Keratinocyte (primary cell): ENCODE measurements at regions not wholly inside any gene's neighbourhood (a gene's known extent, or its start where the extent isn't known, plus 50 kb on each side); places are given as distances from the start of the nearest gene placed in this dataset.

Experiments
- DNase-seq: peaks from one replicate; pipeline ENCODE4 v3.0.0-alpha.2; 2011; ENCODE audit warnings: low read depth, missing footprints, low spot score
- FAIRE-seq: peaks from 2 replicates; lab custom pipeline; 2011; peaks lifted over from hg19 to GRCh38; lab: Jason Lieb, UNC
- H2AFZ ChIP-seq: 2 replicates; pipeline ENCODE4 v1.6.0; 2012; ENCODE audit warnings: low read length, control low read depth, inconsistent platforms; ENCODE audit not compliant: control insufficient read depth
- H3K27ac ChIP-seq: 2 replicates; pipeline ENCODE4 v1.5.1; 2011; ENCODE audit warnings: low read length; ENCODE audit not compliant: control insufficient read depth, insufficient read depth
- H3K27me3 ChIP-seq: 3 replicates; pipeline ENCODE4 v1.6.0; 2011; ENCODE audit warnings: low read length; ENCODE audit not compliant: control insufficient read depth, insufficient read depth; ENCODE audit errors: extremely low read depth
- H3K36me3 ChIP-seq, 2 experiments: 2 replicates in 1 of 2; 3 replicates in 1 of 2; pipeline ENCODE4 v1.5.1; 2011; ENCODE audit warnings: low read length in 2 of 2, mild to moderate bottlenecking in 1 of 2; ENCODE audit not compliant: control insufficient read depth in 2 of 2, insufficient read depth in 2 of 2; ENCODE audit errors: extremely low read depth in 1 of 2
- H3K4me1 ChIP-seq: 3 replicates; pipeline ENCODE4 v1.5.1; 2011; ENCODE audit warnings: low read length; ENCODE audit not compliant: control insufficient read depth, insufficient read depth; ENCODE audit errors: extremely low read depth
- H3K4me2 ChIP-seq: 3 replicates; pipeline ENCODE4 v1.6.0; 2011; ENCODE audit warnings: low read depth, low read length; ENCODE audit not compliant: control insufficient read depth, insufficient read depth; ENCODE audit errors: extremely low read depth
- H3K4me3 ChIP-seq, 3 experiments: fragments of 200-600 bp in 1 of 3; sonication (generic) in 1 of 3; 2 replicates in 2 of 3; 3 replicates in 1 of 3; pipeline ENCODE4 v1.5.1; 2011 to 2016; ENCODE audit warnings: low read length in 3 of 3, mild to moderate bottlenecking in 3 of 3, control low read depth in 2 of 3, inconsistent platforms in 1 of 3, low read depth in 1 of 3, mixed read lengths in 1 of 3, mixed run types in 1 of 3, moderate library complexity in 1 of 3; ENCODE audit not compliant: control insufficient read depth in 2 of 3, insufficient read depth in 2 of 3; ENCODE audit errors: extremely low read depth in 1 of 3
- H3K79me2 ChIP-seq: 2 replicates; pipeline ENCODE4 v1.6.0; 2012; ENCODE audit warnings: low read length; ENCODE audit not compliant: control insufficient read depth, insufficient read depth
- H3K9ac ChIP-seq: 3 replicates; pipeline ENCODE4 v1.6.0; 2011; ENCODE audit warnings: low read length; ENCODE audit not compliant: control insufficient read depth, insufficient read depth; ENCODE audit errors: extremely low read depth
- H3K9me1 ChIP-seq: 3 replicates; pipeline ENCODE4 v1.6.0; 2011; ENCODE audit warnings: low read length; ENCODE audit not compliant: control insufficient read depth, insufficient read depth; ENCODE audit errors: extremely low read depth
- H3K9me3 ChIP-seq: 2 replicates; pipeline ENCODE4 v1.5.1; 2012; ENCODE audit warnings: low read depth, low read length; ENCODE audit not compliant: control insufficient read depth
- H4K20me1 ChIP-seq: 3 replicates; pipeline ENCODE4 v1.6.0; 2011; ENCODE audit warnings: low read length; ENCODE audit not compliant: control insufficient read depth, insufficient read depth; ENCODE audit errors: extremely low read depth
- CTCF ChIP-seq, 3 experiments: IDR thresholded peaks in 1 of 3; conservative IDR thresholded peaks in 1 of 3; optimal IDR thresholded peaks in 1 of 3; 2 replicates in 2 of 3; 3 replicates in 1 of 3; pipeline versions ENCODE3 to v1.5.1; 2011; ENCODE audit warnings: low read length in 3 of 3, mild to moderate bottlenecking in 3 of 3, moderate library complexity in 2 of 3, control low read depth in 1 of 3, inconsistent platforms in 1 of 3; ENCODE audit not compliant: insufficient read depth in 2 of 3; ENCODE audit errors: extremely low read depth in 1 of 3
- EZH2 ChIP-seq: IDR thresholded peaks from one replicate; pipeline ENCODE4 v1.6.1; 2012; ENCODE audit warnings: inconsistent platforms, mild to moderate bottlenecking, low read length, moderate library complexity
- dilution Hi-C: fragments of 300-500 bp; cut with MboI; formaldehyde crosslinking; loops from one replicate; pipeline ENCODE4 v1.7.0; 2020; ENCODE audit warnings: low sequenced_read_pairs; ENCODE audit not compliant: extremely low pct_ligation_motif_present

- no peak overlapping the region for H3K27ac ChIP-seq
- H3K9ac ChIP-seq, result no peak overlapping the region
- FAIRE-seq (no peak), DNase-seq (no peak)
- no peaks in the 10 kb centered on the region for H4K20me1 ChIP-seq
- TF ChIP-seq CTCF (optimal IDR thresholded peaks at IDR 0.05 in 1 of 3, IDR thresholded peaks at IDR 0.05 in 1 of 3, conservative IDR thresholded peaks at IDR 0.05 in 1 of 3; ENCODE audit: extremely low read depth in 1 of 3, insufficient read depth in 2 of 3, low read length in 3 of 3), result no peak
- no peak for TF ChIP-seq EZH2
- H3K4me2 ChIP-seq, result no peak overlapping the region
- no peaks in the 10 kb centered on the region for H3K36me3 ChIP-seq
- dilution Hi-C loops, result no loop called here
- no peaks in the 10 kb centered on the region for H3K9me3 ChIP-seq
- H2AFZ ChIP-seq, result no peak overlapping the region
- H3K4me1 ChIP-seq, result no peaks in the 10 kb centered on the region
- no peak overlapping the region for H3K4me3 ChIP-seq
- no peaks in the 10 kb centered on the region for H3K9me1 ChIP-seq
- H3K27me3 ChIP-seq, result no peaks in the 10 kb centered on the region
- no peaks in the 10 kb centered on the region for H3K79me2 ChIP-seq
These were observed 833.9 kb downstream of the FSTL5 start for GRCh38 chr4:161329852-161330251.

- no peaks in the 10 kb centered on the region for H3K4me1 ChIP-seq
- H3K4me3 ChIP-seq, result no peak overlapping the region
- TF ChIP-seq EZH2, result no peak
- no peak for TF ChIP-seq CTCF (optimal IDR thresholded peaks at IDR 0.05 in 1 of 3, IDR thresholded peaks at IDR 0.05 in 1 of 3, conservative IDR thresholded peaks at IDR 0.05 in 1 of 3; ENCODE audit: extremely low read depth in 1 of 3, insufficient read depth in 2 of 3, low read length in 3 of 3)
- DNase-seq (no peak), FAIRE-seq (no peak)
- no peaks in the 10 kb centered on the region for H3K36me3 ChIP-seq
- dilution Hi-C loops, result no loop called here
- H3K27me3 ChIP-seq, result no peaks in the 10 kb centered on the region
- no peak overlapping the region for H2AFZ ChIP-seq
- H3K9ac ChIP-seq, result no peak overlapping the region
- H4K20me1 ChIP-seq, result no peaks in the 10 kb centered on the region
- no peak overlapping the region for H3K4me2 ChIP-seq
- H3K9me1 ChIP-seq, result no peaks in the 10 kb centered on the region
- H3K27ac ChIP-seq, result no peak overlapping the region
- no peaks in the 10 kb centered on the region for H3K9me3 ChIP-seq
- no peaks in the 10 kb centered on the region for H3K79me2 ChIP-seq
These were observed 842.1 kb downstream of the FSTL5 start for GRCh38 chr4:161321706-161322105.
